ENCODE measurements at regions not wholly inside any gene's neighbourhood (a gene's known extent, or its start where the extent isn't known, plus 50 kb on each side); places are given as distances from the start of the nearest gene placed in this dataset.

- no peak overlapping the region for H3K27ac ChIP-seq
- TF ChIP-seq CTCF (conservative IDR thresholded peaks at IDR 0.05): no peak
- no peak for TF ChIP-seq ZFX (IDR thresholded peaks at IDR 0.05)
Observed at GRCh38 chrX:95117556-95117955, 1443.5 kb downstream of the FAM133A start.

- TF ChIP-seq ZFX (IDR thresholded peaks at IDR 0.05) (no peak), CTCF (conservative IDR thresholded peaks at IDR 0.05) (peak; percentile 32; the same call in 1 of the 2 replicates)
- no peak overlapping the region for H3K27ac ChIP-seq
Observed at GRCh38 chrX:95145848-95146490, 1472.0 kb downstream of the FAM133A start.

- no peak overlapping the region for H3K27ac ChIP-seq
- TF ChIP-seq ZFX (IDR thresholded peaks at IDR 0.05) (no peak), CTCF (conservative IDR thresholded peaks at IDR 0.05) (no peak)
Observed at GRCh38 chrX:95152810-95153209, 1478.8 kb downstream of the FAM133A start.

GRCh38 chrX:95156566-95156965 is 1482.6 kb downstream of the FAM133A start:
- no peak for TF ChIP-seq CTCF (conservative IDR thresholded peaks at IDR 0.05)
- TF ChIP-seq ZFX (IDR thresholded peaks at IDR 0.05): no peak
- H3K27ac ChIP-seq: no peak overlapping the region
